H1 (cell line): ENCODE measurements at regions not wholly inside any gene's neighbourhood (a gene's known extent, or its start where the extent isn't known, plus 50 kb on each side); places are given as distances from the start of the nearest gene placed in this dataset.

ENCODE experiments used
- CTCF ChIA-PET: fragments of 300-600 bp; sonication (Branson Sonifier 250); formaldehyde crosslinking; loops from one replicate; lab custom pipeline; 2021; ENCODE audit not compliant: partially characterized antibody; lab: Charles Lee
- POLR2A ChIA-PET: fragments of 300-600 bp; sonication (Branson Sonifier 250); formaldehyde crosslinking; loops from one replicate; lab custom pipeline; 2021; ENCODE audit warnings: inconsistent platforms; ENCODE audit not compliant: partially characterized antibody; lab: Charles Lee
- DNase-seq, 2 experiments: peaks; one replicate each; pipeline versions ENCODE4 v3.0.0 to v3.0.0-alpha.2; 2010 to 2022; ENCODE audit warnings: low spot score in 2 of 2, low read depth in 1 of 2, mixed read lengths in 1 of 2
- FAIRE-seq: peaks from 2 replicates; lab custom pipeline; 2011; peaks lifted over from hg19 to GRCh38; lab: Jason Lieb, UNC
- H2AFZ ChIP-seq: 2 replicates; pipeline ENCODE4 v1.8.1; 2012; ENCODE audit warnings: low read length, inconsistent platforms
- H2AK5ac ChIP-seq: 2 replicates; pipeline ENCODE4 v1.6.1; 2013; ENCODE audit warnings: low read depth, low read length
- H2BK120ac ChIP-seq: replicated peaks from 2 replicates; pipeline ENCODE3; 2013; ENCODE audit warnings: low read depth, low read length, inconsistent platforms
- H2BK12ac ChIP-seq: 2 replicates; pipeline ENCODE4 v1.6.1; 2013; ENCODE audit warnings: low read depth, low read length
- H2BK15ac ChIP-seq: 2 replicates; pipeline ENCODE4 v1.6.1; 2013; ENCODE audit warnings: low read length
- H2BK20ac ChIP-seq: 2 replicates; pipeline ENCODE4 v1.6.1; 2013; ENCODE audit warnings: low read length
- H2BK5ac ChIP-seq: 2 replicates; pipeline ENCODE4 v1.6.1; 2013; ENCODE audit warnings: low read depth, low read length
- H3K14ac ChIP-seq: 2 replicates; pipeline ENCODE4 v1.6.1; 2013; ENCODE audit warnings: inconsistent platforms; ENCODE audit not compliant: insufficient read length
- H3K18ac ChIP-seq: 2 replicates; pipeline ENCODE4 v1.6.1; 2013; ENCODE audit warnings: low read length; ENCODE audit errors: extremely low read depth
- H3K23ac ChIP-seq: 2 replicates; pipeline ENCODE4 v1.6.1; 2013; ENCODE audit warnings: inconsistent platforms; ENCODE audit not compliant: insufficient read length
- H3K23me2 ChIP-seq: 2 replicates; pipeline ENCODE4 v1.6.1; 2013; ENCODE audit warnings: low read depth, low read length
- H3K27ac ChIP-seq: 2 replicates; pipeline ENCODE4 v1.6.1; 2011; ENCODE audit warnings: low read depth, low read length, inconsistent platforms
- H3K27me3 ChIP-seq, 4 experiments: replicated peaks in 1 of 4; 1 replicate in 1 of 4; 2 replicates in 3 of 4; pipeline versions ENCODE4 v1.6.1 to v1.8.1; 2011 to 2013; ENCODE audit warnings: low read length in 3 of 4, mild to moderate bottlenecking in 3 of 4, inconsistent platforms in 2 of 4, mixed read lengths in 2 of 4, moderate library complexity in 1 of 4; ENCODE audit not compliant: control insufficient read depth in 3 of 4, insufficient read depth in 3 of 4; ENCODE audit errors: extremely low read depth in 1 of 4
- H3K36me3 ChIP-seq, 4 experiments: 2 replicates each; pipeline versions ENCODE4 v1.6.1 to v1.8.1; 2011 to 2013; ENCODE audit warnings: mild to moderate bottlenecking in 4 of 4, low read length in 3 of 4, moderate library complexity in 2 of 4, control low read depth in 1 of 4, inconsistent platforms in 1 of 4; ENCODE audit not compliant: insufficient read depth in 4 of 4, control insufficient read depth in 2 of 4
- H3K4ac ChIP-seq: replicated peaks from 2 replicates; pipeline ENCODE3; 2013; ENCODE audit warnings: low read length, low read depth, mixed read lengths, inconsistent platforms; ENCODE audit not compliant: insufficient read length
- H3K4me1 ChIP-seq, 4 experiments: replicated peaks in 1 of 4; 1 replicate in 1 of 4; 2 replicates in 3 of 4; pipeline versions ENCODE4 v1.6.1 to v1.8.1; 2011 to 2013; ENCODE audit warnings: low read length in 3 of 4, inconsistent platforms in 2 of 4, mixed read lengths in 1 of 4; ENCODE audit not compliant: insufficient read depth in 4 of 4, control insufficient read depth in 3 of 4
- H3K4me2 ChIP-seq, 2 experiments: 2 replicates each; pipeline versions ENCODE4 v1.6.1 to v1.8.1; 2011 to 2013; ENCODE audit warnings: low read depth in 2 of 2, low read length in 2 of 2, control low read depth in 1 of 2, inconsistent platforms in 1 of 2, mild to moderate bottlenecking in 1 of 2; ENCODE audit not compliant: insufficient read depth in 1 of 2
- H3K4me3 ChIP-seq, 4 experiments: fragments of 200-600, 300-600 bp in 1 of 4; sonication (generic), shearing (Covaris generic), sonication (Bioruptor Twin) in 1 of 4; 2 replicates each; pipeline versions ENCODE4 v1.5.1 to v1.8.1; 2011 to 2016; ENCODE audit warnings: low read length in 4 of 4, low read depth in 3 of 4, control low read depth in 2 of 4, inconsistent platforms in 2 of 4, mild to moderate bottlenecking in 2 of 4, mixed read lengths in 1 of 4, moderate library complexity in 1 of 4; ENCODE audit not compliant: insufficient read depth in 2 of 4; ENCODE audit errors: extremely low read depth in 1 of 4
- H3K56ac ChIP-seq: replicated peaks from 2 replicates; pipeline ENCODE3; 2013; ENCODE audit warnings: low read depth, mild to moderate bottlenecking, mixed read lengths, low read length, inconsistent platforms; ENCODE audit not compliant: insufficient read length
- H3K79me1 ChIP-seq: 2 replicates; pipeline ENCODE4 v1.6.1; 2013; ENCODE audit warnings: low read depth, low read length, control low read depth
- H3K79me2 ChIP-seq, 2 experiments: 2 replicates each; pipeline versions ENCODE4 v1.6.1 to v1.8.1; 2012 to 2013; ENCODE audit warnings: low read length in 2 of 2, mild to moderate bottlenecking in 2 of 2, inconsistent platforms in 1 of 2; ENCODE audit not compliant: insufficient read depth in 2 of 2, control insufficient read depth in 1 of 2
- H3K9ac ChIP-seq, 4 experiments: replicated peaks in 1 of 4; 1 replicate in 1 of 4; 2 replicates in 3 of 4; pipeline versions ENCODE4 v1.6.1 to v1.8.1; 2011 to 2013; ENCODE audit warnings: low read depth in 3 of 4, low read length in 3 of 4, control low read depth in 2 of 4, mild to moderate bottlenecking in 2 of 4, moderate library complexity in 2 of 4, inconsistent platforms in 1 of 4; ENCODE audit errors: extremely low read depth in 1 of 4
- H3K9me3 ChIP-seq, 2 experiments: 2 replicates each; pipeline versions ENCODE4 v1.6.1 to v1.8.1; 2012 to 2013; ENCODE audit warnings: mild to moderate bottlenecking in 2 of 2, moderate library complexity in 2 of 2, control low read depth in 1 of 2, inconsistent platforms in 1 of 2, low read depth in 1 of 2, low read length in 1 of 2, mixed read lengths in 1 of 2; ENCODE audit not compliant: insufficient read depth in 2 of 2
- H4K20me1 ChIP-seq, 2 experiments: replicated peaks in 1 of 2; 2 replicates each; pipeline versions ENCODE3 to v1.8.1; 2011 to 2013; ENCODE audit warnings: inconsistent platforms in 2 of 2, low read length in 2 of 2, mild to moderate bottlenecking in 1 of 2; ENCODE audit not compliant: insufficient read depth in 2 of 2, control insufficient read depth in 1 of 2
- H4K5ac ChIP-seq: 2 replicates; pipeline ENCODE4 v1.6.1; 2013; ENCODE audit warnings: low read length, low read depth, mixed read lengths, inconsistent platforms; ENCODE audit not compliant: insufficient read length
- H4K8ac ChIP-seq: 2 replicates; pipeline ENCODE4 v1.8.0; 2013; ENCODE audit warnings: mild to moderate bottlenecking, moderate library complexity, low read length, inconsistent platforms; ENCODE audit not compliant: insufficient read depth; ENCODE audit errors: extremely low read depth
- H4K91ac ChIP-seq: replicated peaks from 2 replicates; pipeline ENCODE3; 2013; ENCODE audit warnings: low read length, mixed read lengths, inconsistent platforms; ENCODE audit not compliant: insufficient read length
- YY1 ChIP-seq: IDR thresholded peaks from 2 replicates; pipeline ENCODE4 v1.6.1; 2011; ENCODE audit warnings: low read depth, mild to moderate bottlenecking, low read length
- WGBS, 2 experiments: shearing (Covaris generic) in 1 of 2; methylation state at CpG; one replicate each; pipeline versions ENCODE4 v1.1.6 to v1.1.7; 2013 to 2015; ENCODE audit warnings: low lambda C conversion rate in 2 of 2, mixed read lengths in 2 of 2, inconsistent platforms in 1 of 2, low coverage in 1 of 2, missing lambda C conversion rate in 1 of 2; ENCODE audit not compliant: insufficient replicate concordance in 2 of 2, insufficient coverage in 1 of 2, insufficient read length in 1 of 2; ENCODE audit errors: extremely low coverage in 1 of 2, missing lambda C conversion rate in 1 of 2; 5-methylcytosine and 5-hydroxymethylcytosine counted together

- Histone ChIP-seq H3K18ac (no peak overlapping the region), H3K27me3 (no peaks in the 10 kb centered on the region), H2AK5ac (no peak overlapping the region), H4K20me1 (no peaks in the 10 kb centered on the region), H3K14ac (no peak overlapping the region), H4K8ac (no peak overlapping the region), H3K4me3 (no peak overlapping the region), H3K9me3 (peaks cover 0 to 4% of the 10 kb centered on the region in 2 experiments; a peak in 1 of 4 replicates), H3K79me1 (no peaks in the 10 kb centered on the region), H2BK120ac (no peak overlapping the region), H3K36me3 (no peaks in the 10 kb centered on the region), H4K5ac (no peak overlapping the region), H3K4ac (no peak overlapping the region), H3K23ac (no peak overlapping the region), H3K27ac (no peak overlapping the region), H2BK12ac (no peak overlapping the region), H2AFZ (no peak overlapping the region), H4K91ac (no peak overlapping the region), H3K9ac (no peak overlapping the region), H3K79me2 (no peaks in the 10 kb centered on the region), H3K4me1 (no peaks in the 10 kb centered on the region), H2BK5ac (no peak overlapping the region), H2BK20ac (no peak overlapping the region), H3K23me2 (no peaks in the 10 kb centered on the region), H2BK15ac (no peak overlapping the region), H3K4me2 (no peak overlapping the region), H3K56ac (no peak overlapping the region)
- ChIA-PET POLR2A (no interaction called here), CTCF (no interaction called here)
- DNase-seq (no peak), FAIRE-seq (no peak)
- 91% methylated on average over 4 of the region's 4 CpGs; no CpG with 5 or more reads in 1 of the 2 experiments for WGBS, 2 experiments
- TF ChIP-seq YY1, result no peak
These were observed 93.6 kb upstream of the AGBL1 start for GRCh38 chr15:85986116-85986515.
